OCI-LY1 (cell line): ENCODE measurements at regions not wholly inside any gene's neighbourhood (a gene's known extent, or its start where the extent isn't known, plus 50 kb on each side); places are given as distances from the start of the nearest gene placed in this dataset.

ENCODE experiments used
- H2AFZ ChIP-seq: fragments of 200-600 bp; sonication (generic), shearing (Covaris generic); 2 replicates; pipeline ENCODE4 v1.6.0; 2014; ENCODE audit warnings: antibody characterized with exemption, mild to moderate bottlenecking, low read length
- H3F3A ChIP-seq: fragments of 200-600 bp; sonication (generic), shearing (Covaris generic); 2 replicates; pipeline ENCODE4 v1.6.0; 2014; ENCODE audit warnings: mild to moderate bottlenecking, antibody characterized with exemption, low read length, moderate library complexity; ENCODE audit not compliant: insufficient read depth
- H3K27ac ChIP-seq: fragments of 200-600 bp; sonication (generic); 2 replicates; pipeline ENCODE4 v1.5.1; 2014; ENCODE audit warnings: low read length, mixed run types, mild to moderate bottlenecking, low read depth; ENCODE audit not compliant: poor library complexity, severe bottlenecking
- H3K27me3 ChIP-seq: fragments of 200-600 bp; sonication (generic); 2 replicates; pipeline ENCODE4 v1.6.0; 2014; ENCODE audit warnings: antibody characterized with exemption, mild to moderate bottlenecking, low read length, moderate library complexity; ENCODE audit not compliant: insufficient read depth
- H3K36me3 ChIP-seq: fragments of 200-600 bp; sonication (generic); 2 replicates; pipeline ENCODE4 v1.6.1; 2014; ENCODE audit warnings: mild to moderate bottlenecking, antibody characterized with exemption, low read length, moderate library complexity, mixed read lengths; ENCODE audit not compliant: insufficient read depth
- H3K4me1 ChIP-seq: fragments of 200-600 bp; sonication (generic); 2 replicates; pipeline ENCODE4 v1.5.1; 2014; ENCODE audit warnings: mild to moderate bottlenecking, low read length, moderate library complexity; ENCODE audit not compliant: insufficient read depth, severe bottlenecking
- H3K4me2 ChIP-seq: fragments of 200-600 bp; sonication (generic), shearing (Covaris generic); 2 replicates; pipeline ENCODE4 v1.6.1; 2014; ENCODE audit warnings: low read length
- H3K4me3 ChIP-seq: fragments of 200-600 bp; sonication (generic); 2 replicates; pipeline ENCODE4 v1.5.1; 2014; ENCODE audit warnings: low read length, low read depth, mild to moderate bottlenecking, mixed read lengths; ENCODE audit not compliant: poor library complexity, severe bottlenecking
- H3K79me2 ChIP-seq: fragments of 200-600 bp; shearing (Covaris generic); 2 replicates; pipeline ENCODE4 v1.6.1; 2016; ENCODE audit warnings: mixed run types, low read length, mixed read lengths; ENCODE audit not compliant: insufficient read depth
- H3K9ac ChIP-seq: fragments of 200-600 bp; sonication (generic), shearing (Covaris generic); 2 replicates; pipeline ENCODE4 v1.6.1; 2014; ENCODE audit warnings: mild to moderate bottlenecking, low read length, mixed read lengths
- H3K9me2 ChIP-seq: fragments of 200-600 bp; sonication (generic), shearing (Covaris generic); 2 replicates; pipeline ENCODE4 v1.6.1; 2014; ENCODE audit warnings: low read depth, mild to moderate bottlenecking, low read length, mixed read lengths
- H3K9me3 ChIP-seq: fragments of 200-600 bp; shearing (Covaris generic); 2 replicates; pipeline ENCODE4 v1.6.1; 2014; ENCODE audit warnings: low read length, mixed read lengths
- H4K20me1 ChIP-seq: fragments of 200-600 bp; sonication (generic), shearing (Covaris generic); 2 replicates; pipeline ENCODE4 v1.6.0; 2016; ENCODE audit warnings: mild to moderate bottlenecking, low read length; ENCODE audit not compliant: insufficient read depth
- CTCF ChIP-seq: fragments of 200-600 bp; sonication (generic), shearing (Covaris generic); IDR thresholded peaks from 2 replicates; pipeline ENCODE4 v1.5.1; 2017; ENCODE audit warnings: mild to moderate bottlenecking, antibody characterized with exemption, low read length, moderate library complexity, mixed read lengths
- EZH2 ChIP-seq: fragments of 200-600 bp; sonication (generic), shearing (Covaris generic); IDR thresholded peaks from 2 replicates; pipeline ENCODE4 v1.8.0; 2017; ENCODE audit warnings: borderline replicate concordance, mixed run types, mild to moderate bottlenecking, antibody characterized with exemption, low read length, moderate library complexity, mixed read lengths

- Histone ChIP-seq H3K27me3 (no peaks in the 10 kb centered on the region; the same call in 1 of the 2 replicates), H3K4me1 (no peaks in the 10 kb centered on the region), H3K9me2 (no peaks in the 10 kb centered on the region), H3K4me3 (no peak overlapping the region), H3K9ac (no peak overlapping the region), H3K27ac (no peak overlapping the region), H3K4me2 (no peak overlapping the region), H3K79me2 (no peaks in the 10 kb centered on the region), H2AFZ (no peak overlapping the region), H4K20me1 (no peaks in the 10 kb centered on the region), H3F3A (no peaks in the 10 kb centered on the region), H3K36me3 (no peaks in the 10 kb centered on the region), H3K9me3 (no peaks in the 10 kb centered on the region)
- no peak for TF ChIP-seq EZH2
- no peak for TF ChIP-seq CTCF
Measured at GRCh38 chr16:55057866-55058265, 127.2 kb downstream of the IRX5 start.

DNA sequence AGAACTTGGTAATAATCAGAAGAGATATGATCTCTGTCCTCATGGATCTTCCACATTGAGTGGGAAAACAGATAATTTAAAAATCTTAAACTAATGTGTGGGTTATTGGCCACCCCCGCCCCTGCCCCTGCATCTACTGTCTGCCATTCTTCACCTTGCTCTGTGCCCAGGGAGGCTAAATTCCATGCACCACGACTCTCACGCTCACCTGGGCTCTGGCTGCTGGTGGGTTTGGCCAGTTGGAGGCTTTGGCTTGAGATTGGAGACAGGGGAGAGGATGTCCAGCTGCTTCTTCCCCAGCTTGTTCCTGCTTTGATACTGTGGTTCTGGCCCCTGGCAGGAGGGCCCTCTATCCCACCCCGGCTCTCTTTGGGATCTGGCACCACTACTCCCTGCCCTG, 127.9 kb downstream of the IRX5 start:
- Histone ChIP-seq H3F3A (no peaks in the 10 kb centered on the region), H3K79me2 (no peaks in the 10 kb centered on the region), H3K27me3 (no peaks in the 10 kb centered on the region; the same call in 1 of the 2 replicates), H3K27ac (no peak overlapping the region), H3K4me2 (no peak overlapping the region), H3K4me1 (no peaks in the 10 kb centered on the region), H3K9me3 (no peaks in the 10 kb centered on the region), H3K9me2 (no peaks in the 10 kb centered on the region), H4K20me1 (no peaks in the 10 kb centered on the region), H3K4me3 (no peak overlapping the region), H3K9ac (no peak overlapping the region), H3K36me3 (no peaks in the 10 kb centered on the region), H2AFZ (no peak overlapping the region)
- TF ChIP-seq CTCF = no peak
- TF ChIP-seq EZH2 = no peak

GRCh38 chr16:55059146-55059545, 128.5 kb downstream of the IRX5 start:
- Histone ChIP-seq H3K4me1 (no peaks in the 10 kb centered on the region), H3K36me3 (no peaks in the 10 kb centered on the region), H4K20me1 (no peaks in the 10 kb centered on the region), H3K4me2 (no peak overlapping the region), H3F3A (no peaks in the 10 kb centered on the region), H3K9me2 (no peaks in the 10 kb centered on the region), H3K79me2 (no peaks in the 10 kb centered on the region), H3K9ac (no peak overlapping the region), H3K27ac (no peak overlapping the region), H3K9me3 (no peaks in the 10 kb centered on the region), H2AFZ (no peak overlapping the region), H3K4me3 (no peak overlapping the region), H3K27me3 (no peaks in the 10 kb centered on the region; the same call in 1 of the 2 replicates)
- TF ChIP-seq CTCF (no peak), EZH2 (no peak)
